Spleen (tissue), 11 donors: ENCODE measurements at regions not wholly inside any gene's neighbourhood (a gene's known extent, or its start where the extent isn't known, plus 50 kb on each side); places are given as distances from the start of the nearest gene placed in this dataset.

Experiments
- DNase-seq: peaks from one replicate; pipeline ENCODE4 v3.0.0-alpha.2; 2020
- H3K27ac ChIP-seq, 8 donors: fragments of 200-600 bp; sonication (generic) in 7 of 8; 1 replicate in 4 of 8; 2 replicates in 4 of 8; pipeline versions ENCODE4 v1.5.0 to v1.8.0; 2016 to 2021; ENCODE audit warnings: inconsistent platforms in 4 of 8, mild to moderate bottlenecking in 4 of 8, moderate library complexity in 1 of 8
- H3K27me3 ChIP-seq, 7 donors: fragments of 200-600 bp; sonication (generic) in 6 of 7; replicated peaks in 1 of 7; 1 replicate in 4 of 7; 2 replicates in 3 of 7; pipeline versions ENCODE4 v1.5.0 to v1.8.0; 2016 to 2021; ENCODE audit warnings: inconsistent platforms in 3 of 7, mild to moderate bottlenecking in 1 of 7
- H3K36me3 ChIP-seq, 6 donors: fragments of 200-600 bp; sonication (generic) in 5 of 6; 1 replicate in 4 of 6; 2 replicates in 2 of 6; pipeline versions ENCODE4 v1.5.0 to v1.8.0; 2016 to 2021; ENCODE audit warnings: inconsistent platforms in 2 of 6
- H3K4me1 ChIP-seq, 6 donors: fragments of 200-600 bp; sonication (generic) in 5 of 6; 1 replicate in 3 of 6; 2 replicates in 3 of 6; pipeline versions ENCODE4 v1.5.0 to v1.8.0; 2016 to 2021; ENCODE audit warnings: inconsistent platforms in 3 of 6
- H3K4me3 ChIP-seq, 8 donors: fragments of 200-600 bp; sonication (generic) in 7 of 8; 1 replicate in 4 of 8; 2 replicates in 4 of 8; pipeline versions ENCODE4 v1.5.0 to v1.8.0; 2016 to 2021; ENCODE audit warnings: inconsistent platforms in 4 of 8, mild to moderate bottlenecking in 4 of 8, moderate library complexity in 2 of 8
- H3K9me3 ChIP-seq, 8 donors: fragments of 200-600 bp; sonication (generic) in 7 of 8; 1 replicate in 4 of 8; 2 replicates in 4 of 8; pipeline versions ENCODE4 v1.5.0 to v1.8.0; 2016 to 2021; ENCODE audit warnings: inconsistent platforms in 4 of 8
- POLR2A ChIP-seq, 3 donors: fragments of 450-650 bp; IDR thresholded peaks; one replicate each; pipeline ENCODE4 v1.5.1; 2017; ENCODE audit warnings: antibody characterized with exemption in 3 of 3, mild to moderate bottlenecking in 1 of 3
- POLR2AphosphoS5 ChIP-seq, 3 donors: sonication (generic); formaldehyde crosslinking; IDR thresholded peaks; one replicate each; pipeline ENCODE4 v1.5.1; 2017; ENCODE audit warnings: antibody characterized with exemption in 3 of 3
- WGBS, 5 donors: extraction: QIAGEN DNeasy Blood & Tissue Kit in 3 of 5; methylation state at CpG; one replicate each; pipeline versions ENCODE4 v1.1.5 to v1.1.7; 2013 to 2018; 5-methylcytosine and 5-hydroxymethylcytosine counted together
- intact Hi-C: fragments of 100-400 bp; cut with DNase I; formaldehyde crosslinking; loops from one replicate; pipeline ENCODE4 v1.15.0; 2023; ENCODE audit warnings: low total_unique reads
- TF ChIP-seq, protein P1 (sequence below), 11 experiments: fragments of 200-600 bp in 7 of 11; fragments of 450-650 bp in 4 of 11; sonication (generic) in 4 of 11; IDR thresholded peaks in 8 of 11; conservative IDR thresholded peaks in 3 of 11; 1 replicate in 7 of 11; 2 replicates in 4 of 11; pipeline versions ENCODE4 v1.4.0 to v1.8.0; 2016 to 2021; ENCODE audit warnings: antibody characterized with exemption in 11 of 11, inconsistent platforms in 4 of 11, mild to moderate bottlenecking in 1 of 11
- donor health status: healthy with polysubstance abuse.
- donor health status: DM: no; HTN: no; CAD: no; lungs with moderate emphysema.
- donor health status: DM: no; HTN: no; CAD: no.
- donor health status: Bipolar disorder and iron deficiency.
- donor health status: healthy.
- donor health status: DM: no; HTN: no; CAD: no.
- donor health status: DM: yes; HTN: yes; CAD: no.

DNA sequence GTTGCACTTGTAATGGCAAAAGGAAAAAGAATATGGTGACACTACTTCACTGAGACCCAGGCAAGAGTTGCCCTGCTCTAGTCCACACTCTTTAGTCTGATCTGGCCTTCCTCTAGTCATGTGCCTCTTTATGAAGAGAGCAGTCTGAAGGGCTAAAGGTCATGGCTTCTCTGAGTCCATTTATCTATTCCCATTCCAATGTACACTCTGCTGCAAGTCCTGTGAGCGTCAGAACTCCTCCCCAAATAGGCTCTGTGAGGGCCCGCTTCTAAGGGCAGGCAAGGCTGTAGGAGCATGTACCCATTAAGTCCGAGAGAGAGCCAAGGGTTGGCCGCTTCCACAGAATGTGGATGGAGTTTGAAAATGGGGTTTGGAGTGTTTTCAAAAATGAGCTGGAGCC, 209.3 kb downstream of the AHR start:
- TF ChIP-seq POLR2A (IDR thresholded peaks at IDR 0.05): no peak
- no peak for TF ChIP-seq POLR2AphosphoS5 (IDR thresholded peaks at IDR 0.05)
- TF ChIP-seq, protein P1, sequence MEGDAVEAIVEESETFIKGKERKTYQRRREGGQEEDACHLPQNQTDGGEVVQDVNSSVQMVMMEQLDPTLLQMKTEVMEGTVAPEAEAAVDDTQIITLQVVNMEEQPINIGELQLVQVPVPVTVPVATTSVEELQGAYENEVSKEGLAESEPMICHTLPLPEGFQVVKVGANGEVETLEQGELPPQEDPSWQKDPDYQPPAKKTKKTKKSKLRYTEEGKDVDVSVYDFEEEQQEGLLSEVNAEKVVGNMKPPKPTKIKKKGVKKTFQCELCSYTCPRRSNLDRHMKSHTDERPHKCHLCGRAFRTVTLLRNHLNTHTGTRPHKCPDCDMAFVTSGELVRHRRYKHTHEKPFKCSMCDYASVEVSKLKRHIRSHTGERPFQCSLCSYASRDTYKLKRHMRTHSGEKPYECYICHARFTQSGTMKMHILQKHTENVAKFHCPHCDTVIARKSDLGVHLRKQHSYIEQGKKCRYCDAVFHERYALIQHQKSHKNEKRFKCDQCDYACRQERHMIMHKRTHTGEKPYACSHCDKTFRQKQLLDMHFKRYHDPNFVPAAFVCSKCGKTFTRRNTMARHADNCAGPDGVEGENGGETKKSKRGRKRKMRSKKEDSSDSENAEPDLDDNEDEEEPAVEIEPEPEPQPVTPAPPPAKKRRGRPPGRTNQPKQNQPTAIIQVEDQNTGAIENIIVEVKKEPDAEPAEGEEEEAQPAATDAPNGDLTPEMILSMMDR (IDR thresholded peaks at IDR 0.05 in 8 of 11, conservative IDR thresholded peaks at IDR 0.05 in 3 of 11): no peak
- Histone ChIP-seq H3K27me3 (no peaks in the 10 kb centered on the region), H3K4me3 (no peak overlapping the region), H3K9me3 (no peaks in the 10 kb centered on the region), H3K36me3 (no peaks in the 10 kb centered on the region), H3K27ac (no peak overlapping the region), H3K4me1 (no peaks in the 10 kb centered on the region)
- WGBS, 5 donors: 90 to 99% (median 94%) methylated on average over 4 of the region's 4 CpGs
- no peak for DNase-seq
- intact Hi-C loops: no loop called here

DNA sequence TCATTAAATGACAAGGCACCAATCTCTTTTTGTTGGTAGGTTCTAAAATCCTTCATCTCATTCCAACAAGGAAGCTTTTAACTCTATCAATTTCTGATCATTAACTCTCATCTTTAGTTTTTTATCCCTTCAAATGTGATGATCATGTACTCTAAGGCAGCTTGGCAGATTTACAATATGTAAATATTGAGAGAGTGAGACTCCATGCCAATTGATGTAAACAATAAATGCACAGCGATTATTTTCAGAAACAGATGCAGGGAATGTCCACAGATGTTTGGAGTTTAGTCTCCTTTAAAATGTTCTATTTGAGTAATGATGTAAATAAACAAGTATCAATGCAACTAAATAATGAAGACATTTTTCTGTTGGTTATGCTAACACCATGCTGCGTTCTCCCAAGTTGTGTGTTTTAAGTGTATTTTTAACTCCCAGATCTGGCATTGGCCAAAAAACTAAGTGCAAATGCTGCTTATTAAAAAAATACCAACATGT, 213.8 kb downstream of the AHR start:
- DNase-seq: no peak
- no peaks in the 10 kb centered on the region for H3K36me3 ChIP-seq
- WGBS, 5 donors: 87 to 98% (median 92%) methylated on average over 2 of the region's 2 CpGs

DNA sequence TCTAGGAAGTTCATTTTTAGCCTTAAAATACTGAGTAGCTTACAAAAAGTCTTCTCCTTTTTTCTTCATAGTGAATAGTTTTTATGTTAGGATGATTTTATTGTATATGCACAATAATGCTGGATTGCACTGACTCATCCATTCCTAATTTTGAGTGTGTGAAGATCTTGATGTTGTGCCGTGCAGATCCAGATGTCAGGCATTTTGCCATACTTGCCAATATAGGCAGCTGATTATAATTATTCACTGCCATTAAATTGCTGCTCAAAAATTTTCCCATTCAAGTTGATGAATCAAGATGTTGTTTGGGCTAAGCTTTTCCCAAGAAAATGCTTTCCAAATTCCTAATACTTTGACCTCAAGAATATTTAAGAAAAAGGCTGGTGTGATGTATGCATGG, 218.3 kb downstream of the AHR start:
- WGBS, 5 donors: 83 to 91% (median 88%) methylated on average over 1 of the region's 1 CpG
- Histone ChIP-seq H3K36me3 (no peaks in the 10 kb centered on the region), H3K9me3 (no peaks in the 10 kb centered on the region), H3K27ac (no peak overlapping the region), H3K27me3 (no peaks in the 10 kb centered on the region), H3K4me3 (no peak overlapping the region), H3K4me1 (no peaks in the 10 kb centered on the region)
- TF ChIP-seq POLR2A (IDR thresholded peaks at IDR 0.05) (no peak), POLR2AphosphoS5 (IDR thresholded peaks at IDR 0.05) (no peak)
- TF ChIP-seq, protein P1 (IDR thresholded peaks at IDR 0.05 in 8 of 11, conservative IDR thresholded peaks at IDR 0.05 in 3 of 11): no peak
- DNase-seq: no peak
- intact Hi-C loops: no loop called here

More for the DNA sequence above, 213.8 kb downstream of the AHR start:
- TF ChIP-seq, protein P1 (IDR thresholded peaks at IDR 0.05 in 8 of 11, conservative IDR thresholded peaks at IDR 0.05 in 3 of 11): no peak
- TF ChIP-seq POLR2A (IDR thresholded peaks at IDR 0.05): no peak
- no peak for TF ChIP-seq POLR2AphosphoS5 (IDR thresholded peaks at IDR 0.05)
- intact Hi-C loops: loop anchor here (2.0 kb wide), 1 partner anchor 17 kb away; no protein-coding TSS in a partner anchor
- no peak overlapping the region for H3K4me3 ChIP-seq
- H3K4me1 ChIP-seq: no peaks in the 10 kb centered on the region
- H3K27ac ChIP-seq: no peak overlapping the region
- H3K27me3 ChIP-seq: no peaks in the 10 kb centered on the region
- H3K9me3 ChIP-seq: no peaks in the 10 kb centered on the region

DNA sequence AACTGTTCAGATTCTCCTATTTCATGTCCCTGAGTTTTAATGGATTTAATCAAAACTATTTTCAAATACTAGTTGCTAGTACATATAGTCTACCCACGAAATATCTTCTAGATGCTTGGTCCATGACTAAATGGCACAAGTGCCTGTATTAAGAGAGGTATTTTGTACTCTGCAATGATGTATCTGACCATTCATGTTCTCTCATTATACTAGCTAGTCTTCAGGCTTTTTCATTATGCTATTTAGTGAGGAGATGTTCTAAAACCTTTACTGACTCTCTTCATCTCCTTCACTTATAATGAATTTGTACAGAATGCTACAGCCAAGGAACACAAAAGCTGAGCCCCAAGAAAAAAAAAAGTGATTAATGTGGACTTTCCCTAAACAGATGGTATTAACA, 222.5 kb downstream of the AHR start:
- Histone ChIP-seq H3K36me3 (no peaks in the 10 kb centered on the region), H3K4me3 (no peak overlapping the region), H3K27ac (peak overlapping the region in 2 of 8 donors; percentile 1 to 6), H3K9me3 (no peaks in the 10 kb centered on the region), H3K27me3 (no peaks in the 10 kb centered on the region), H3K4me1 (peaks cover 0 to 4% (median 0%) of the 10 kb centered on the region in 6 donors)
- intact Hi-C loops: loop anchor here (10.0 kb wide), 1 partner anchor 216 kb away; no protein-coding TSS in a partner anchor
- no peak for DNase-seq
- TF ChIP-seq, protein P1 (IDR thresholded peaks at IDR 0.05 in 8 of 11, conservative IDR thresholded peaks at IDR 0.05 in 3 of 11): no peak
- TF ChIP-seq POLR2AphosphoS5 (IDR thresholded peaks at IDR 0.05): no peak
- no peak for TF ChIP-seq POLR2A (IDR thresholded peaks at IDR 0.05)
- WGBS, 5 donors: 83 to 93% (median 86%) methylated on average over 1 of the region's 1 CpG
